ENCODE measurements at regions not wholly inside any gene's neighbourhood (a gene's known extent, or its start where the extent isn't known, plus 50 kb on each side); places are given as distances from the start of the nearest gene placed in this dataset.

DNA sequence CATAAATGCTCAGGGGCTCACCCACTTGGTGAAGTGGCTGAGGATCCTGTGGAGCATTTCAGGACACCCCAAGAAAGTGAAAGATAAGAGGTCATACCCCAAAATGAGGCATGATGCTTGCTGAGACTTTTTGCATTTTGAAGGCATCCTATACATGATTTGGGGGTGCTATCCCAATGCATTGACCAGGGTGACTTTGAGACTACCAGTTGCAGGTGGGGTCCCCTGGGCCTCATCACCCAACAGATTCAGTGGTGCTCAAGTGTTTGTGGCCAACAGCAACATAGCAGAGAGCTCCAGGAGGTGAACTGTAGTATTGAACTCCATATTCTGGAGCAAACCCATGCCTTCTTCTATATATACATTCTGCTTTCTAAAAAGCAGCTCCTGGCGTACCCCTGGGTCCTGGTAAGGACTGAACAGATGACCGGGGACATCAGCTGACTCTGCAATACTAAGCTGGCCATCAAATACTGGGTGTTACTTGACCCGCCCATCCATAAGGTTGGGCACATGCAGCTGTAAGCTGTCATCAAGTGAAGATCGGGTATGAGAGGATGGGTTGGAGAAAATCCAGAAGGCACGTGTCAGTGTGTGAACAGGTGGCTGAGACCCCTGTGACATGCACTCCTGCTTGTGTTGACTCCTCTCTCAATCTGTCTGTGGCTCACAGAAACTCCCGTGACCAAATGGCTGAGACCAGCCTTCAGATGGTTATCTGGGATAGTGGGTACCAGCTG is 143.3 kb downstream of the KLF13 start:
- ATAC-seq (replicated peaks in 1 of 4) = no peak
- peak overlapping the region in 1 of 2 donors; percentile 58 for H3K27ac Mint-ChIP-seq

GRCh38 chr15:31470756-31471155 is 144.1 kb downstream of the KLF13 start:
- Mint-ChIP-seq H3K4me1 (peaks cover 49 to 53% (median 50%) of the 10 kb centered on the region in 3 donors), H3K27me3 (no peaks in the 10 kb centered on the region)
- CTCF ChIA-PET = no interaction called here

More for the DNA sequence above, 143.3 kb downstream of the KLF13 start:
- H3K4me1 Mint-ChIP-seq = peaks cover 43 to 50% (median 44%) of the 10 kb centered on the region in 3 donors
- H3K4me3 Mint-ChIP-seq = no peak overlapping the region
- H3K9me3 Mint-ChIP-seq = no peaks in the 10 kb centered on the region
- no peaks in the 10 kb centered on the region for H3K36me3 ChIP-seq (ENCODE audit: control insufficient read depth in 2 of 2, extremely low read depth in 1 of 2, insufficient read depth in 1 of 2, low read length in 1 of 2)
- CTCF ChIA-PET = no interaction called here
- no peak overlapping the region for H3K27ac ChIP-seq (ENCODE audit: low read length)
- H3K4me1 ChIP-seq (ENCODE audit: control insufficient read depth in 1 of 2, extremely low read depth in 1 of 2, insufficient read depth in 2 of 2, low read length in 2 of 2) = peaks cover 24 to 34% of the 10 kb centered on the region in 2 experiments
- no peaks in the 10 kb centered on the region for H3K36me3 Mint-ChIP-seq
- WGBS (ENCODE audit: insufficient coverage) = 83% methylated on average over 6 of the region's 6 CpGs
- POLR2A ChIA-PET = interaction anchor here in 1 of 2 donors (0.6 kb wide), 1 partner anchor 15 kb away, joined by 4 read pairs; no protein-coding TSS in a partner anchor
- no peaks in the 10 kb centered on the region for H3K9me3 ChIP-seq
- no peak for DNase-seq
- no peak overlapping the region for H3K4me3 ChIP-seq (ENCODE audit: control insufficient read depth in 1 of 2, extremely low read depth in 1 of 2, low read length in 1 of 2)
- H3K27me3 Mint-ChIP-seq = no peaks in the 10 kb centered on the region
- peaks cover 0 to 1% of the 10 kb centered on the region in 2 experiments for H3K27me3 ChIP-seq (replicated peaks in 1 of 2; ENCODE audit: control insufficient read depth in 2 of 2, extremely low read depth in 1 of 2, insufficient read depth in 2 of 2, low read length in 1 of 2)

GRCh38 chr15:31471731-31472430 is 145.2 kb downstream of the KLF13 start:
- Mint-ChIP-seq H3K4me1 (peaks cover 49 to 56% (median 53%) of the 10 kb centered on the region in 3 donors), H3K27me3 (no peaks in the 10 kb centered on the region), H3K9me3 (no peaks in the 10 kb centered on the region), H3K27ac (peak overlapping the region; percentile 94 to 95), H3K36me3 (no peaks in the 10 kb centered on the region), H3K4me3 (peak overlapping the region in 1 of 3 donors; percentile 72)
- ATAC-seq (replicated peaks in 1 of 4) (no peak), DNase-seq (peak in 1 of 35 experiments; percentile 4)
- WGBS (ENCODE audit: insufficient coverage) = 96% methylated on average over 4 of the region's 7 CpGs
- H3K9me3 ChIP-seq = no peaks in the 10 kb centered on the region
- H3K4me3 ChIP-seq (ENCODE audit: control insufficient read depth in 1 of 2, extremely low read depth in 1 of 2, low read length in 1 of 2) = no peak overlapping the region
- peak overlapping the region; percentile 83 for H3K27ac ChIP-seq (ENCODE audit: low read length)
- peaks cover 24 to 34% of the 10 kb centered on the region in 2 experiments for H3K4me1 ChIP-seq (ENCODE audit: control insufficient read depth in 1 of 2, extremely low read depth in 1 of 2, insufficient read depth in 2 of 2, low read length in 2 of 2)
- POLR2A ChIA-PET = interaction anchor here in 1 of 2 donors (0.6 kb wide), 1 partner anchor 9 kb away, joined by 3 read pairs; no protein-coding TSS in a partner anchor
- H3K36me3 ChIP-seq (ENCODE audit: control insufficient read depth in 2 of 2, extremely low read depth in 1 of 2, insufficient read depth in 1 of 2, low read length in 1 of 2) = no peaks in the 10 kb centered on the region
- no peaks in the 10 kb centered on the region for H3K27me3 ChIP-seq (replicated peaks in 1 of 2; ENCODE audit: control insufficient read depth in 2 of 2, extremely low read depth in 1 of 2, insufficient read depth in 2 of 2, low read length in 1 of 2)
- CTCF ChIA-PET = interaction anchor here in 1 of 2 donors (1.3 to 2.3 kb wide), 4 partner anchors 17 to 111 kb away, joined by 4 to 9 read pairs (median 8); no protein-coding TSS in a partner anchor

More at GRCh38 chr15:31470756-31471155, 144.1 kb downstream of the KLF13 start:
- peaks cover 24 to 34% of the 10 kb centered on the region in 2 experiments for H3K4me1 ChIP-seq (ENCODE audit: control insufficient read depth in 1 of 2, extremely low read depth in 1 of 2, insufficient read depth in 2 of 2, low read length in 2 of 2)
- 71% methylated on average over 2 of the region's 2 CpGs for WGBS (ENCODE audit: insufficient coverage)
- POLR2A ChIA-PET = no interaction called here
- Mint-ChIP-seq H3K27ac (peak overlapping the region; percentile 69 to 95), H3K9me3 (no peaks in the 10 kb centered on the region), H3K36me3 (no peaks in the 10 kb centered on the region), H3K4me3 (no peak overlapping the region)
- no peaks in the 10 kb centered on the region for H3K27me3 ChIP-seq (replicated peaks in 1 of 2; ENCODE audit: control insufficient read depth in 2 of 2, extremely low read depth in 1 of 2, insufficient read depth in 2 of 2, low read length in 1 of 2)
- H3K27ac ChIP-seq (ENCODE audit: low read length) = no peak overlapping the region
- no peaks in the 10 kb centered on the region for H3K9me3 ChIP-seq
- DNase-seq (no peak), ATAC-seq (replicated peaks in 1 of 4) (no peak)
- no peaks in the 10 kb centered on the region for H3K36me3 ChIP-seq (ENCODE audit: control insufficient read depth in 2 of 2, extremely low read depth in 1 of 2, insufficient read depth in 1 of 2, low read length in 1 of 2)
- H3K4me3 ChIP-seq (ENCODE audit: control insufficient read depth in 1 of 2, extremely low read depth in 1 of 2, low read length in 1 of 2) = no peak overlapping the region

DNA sequence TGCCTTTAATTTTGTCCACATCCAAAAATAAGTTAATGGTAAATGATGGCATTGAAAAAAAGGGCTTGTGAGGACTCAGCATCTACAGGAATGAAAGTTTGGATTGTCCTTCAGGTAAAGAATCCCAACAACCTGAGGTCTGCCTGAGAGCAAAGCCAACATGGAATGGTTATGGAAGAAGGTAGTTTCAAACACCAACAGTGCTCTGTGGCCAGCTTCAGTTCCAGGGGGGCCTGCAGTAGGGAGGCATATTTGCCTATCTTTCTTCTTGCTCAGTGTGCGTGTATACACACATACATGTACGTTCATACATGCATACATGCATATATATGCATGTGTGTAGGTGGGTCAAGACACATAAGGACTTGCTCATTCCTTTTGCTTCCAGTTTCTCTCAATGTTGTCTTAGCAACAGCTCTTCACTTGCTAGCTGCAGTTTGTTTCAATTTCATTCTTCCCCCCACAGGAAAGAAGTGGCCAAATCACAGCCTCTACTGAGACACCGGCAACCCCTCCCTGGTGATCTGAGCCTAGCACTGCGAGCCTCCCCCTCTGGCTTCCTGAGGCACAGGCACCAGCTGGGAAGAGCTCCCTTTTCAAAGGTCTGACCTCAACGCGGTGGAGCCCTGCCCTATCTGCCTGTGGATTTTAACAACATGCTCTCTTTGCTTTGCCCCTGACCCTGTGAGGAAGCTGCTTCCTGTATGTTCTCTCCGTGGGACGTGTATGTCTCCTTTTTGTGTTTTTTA is 146.2 kb downstream of the KLF13 start:
- ATAC-seq (replicated peaks in 1 of 4) = peak; percentile 83 to 95 (median 84)
- ChIA-PET POLR2A (interaction anchor here (0.6 to 0.8 kb wide), 3 partner anchors 10 to 76 kb away, joined by 3 to 4 read pairs (median 3); no protein-coding TSS in a partner anchor), CTCF (interaction anchor here (1.3 to 2.3 kb wide), 7 partner anchors 16 to 111 kb away, joined by 3 to 9 read pairs (median 5); no protein-coding TSS in a partner anchor)
- Histone ChIP-seq H3K4me1 (ENCODE audit: control insufficient read depth in 1 of 2, extremely low read depth in 1 of 2, insufficient read depth in 2 of 2, low read length in 2 of 2) (peaks cover 24 to 34% of the 10 kb centered on the region in 2 experiments), H3K27me3 (replicated peaks in 1 of 2; ENCODE audit: control insufficient read depth in 2 of 2, extremely low read depth in 1 of 2, insufficient read depth in 2 of 2, low read length in 1 of 2) (no peaks in the 10 kb centered on the region), H3K9me3 (no peaks in the 10 kb centered on the region), H3K36me3 (ENCODE audit: control insufficient read depth in 2 of 2, extremely low read depth in 1 of 2, insufficient read depth in 1 of 2, low read length in 1 of 2) (no peaks in the 10 kb centered on the region), H3K27ac (ENCODE audit: low read length) (peak overlapping the region; percentile 83), H3K4me3 (ENCODE audit: control insufficient read depth in 1 of 2, extremely low read depth in 1 of 2, low read length in 1 of 2) (peak overlapping the region; percentile 16 to 42)
- 5% methylated on average over 4 of the region's 8 CpGs for WGBS (ENCODE audit: insufficient coverage)
- Mint-ChIP-seq H3K27ac (peak overlapping the region; percentile 94 to 95), H3K9me3 (peaks cover 0 to 3% (median 0%) of the 10 kb centered on the region in 3 donors), H3K36me3 (peaks cover 4% of the 10 kb centered on the region), H3K4me3 (peak overlapping the region; percentile 70 to 78 (median 72)), H3K4me1 (peaks cover 54 to 57% (median 56%) of the 10 kb centered on the region in 3 donors), H3K27me3 (no peaks in the 10 kb centered on the region)
- peak; percentile 14 to 71 (median 42) for DNase-seq

DNA sequence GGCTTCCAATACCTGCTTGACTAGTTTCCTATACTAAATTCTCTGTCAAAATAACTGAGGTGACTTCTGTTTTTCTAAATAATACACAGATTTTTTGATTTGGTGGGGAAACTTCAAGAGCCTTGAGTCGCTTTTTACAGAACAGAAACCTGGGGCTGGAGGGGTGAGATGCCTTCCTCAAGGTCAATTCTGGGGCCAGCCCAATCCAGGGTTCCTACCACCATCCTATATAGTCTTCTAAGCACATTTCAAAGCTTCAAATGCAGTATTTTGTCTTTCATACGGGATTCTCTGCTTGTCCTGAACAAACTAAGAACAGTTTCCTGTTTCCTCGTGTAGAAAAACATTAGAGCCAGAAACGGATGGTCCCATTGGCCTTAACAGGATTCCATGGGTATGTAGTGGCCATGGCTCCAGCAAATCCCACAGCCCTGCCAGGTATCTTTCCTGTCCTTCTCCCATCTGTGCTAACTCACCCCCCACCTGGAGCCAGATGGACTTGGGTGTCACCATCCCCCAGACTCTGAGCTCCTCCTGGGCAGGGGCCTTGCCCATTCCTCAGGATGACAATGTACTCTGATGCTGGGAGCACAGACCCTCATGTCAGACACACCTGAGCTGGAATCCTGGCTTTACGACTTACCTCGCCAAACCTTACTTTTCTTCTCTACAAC is 146.9 kb downstream of the KLF13 start:
- H3K27me3 Mint-ChIP-seq = no peaks in the 10 kb centered on the region
- peaks cover 6% of the 10 kb centered on the region for H3K36me3 Mint-ChIP-seq
- H3K4me1 Mint-ChIP-seq = peaks cover 57 to 60% (median 57%) of the 10 kb centered on the region in 3 donors
- H3K9me3 ChIP-seq = no peaks in the 10 kb centered on the region
- ATAC-seq (replicated peaks in 1 of 4) (peak in 2 of 4 experiments; percentile 6 to 7), DNase-seq (no peak)
- no peaks in the 10 kb centered on the region for H3K36me3 ChIP-seq (ENCODE audit: control insufficient read depth in 2 of 2, extremely low read depth in 1 of 2, insufficient read depth in 1 of 2, low read length in 1 of 2)
- POLR2A ChIA-PET = interaction anchor here in 1 of 2 donors (0.6 to 0.8 kb wide), 2 partner anchors 10 to 39 kb away, joined by 3 read pairs; no protein-coding TSS in a partner anchor
- H3K27me3 ChIP-seq (replicated peaks in 1 of 2; ENCODE audit: control insufficient read depth in 2 of 2, extremely low read depth in 1 of 2, insufficient read depth in 2 of 2, low read length in 1 of 2) = no peaks in the 10 kb centered on the region
- H3K27ac Mint-ChIP-seq = peak overlapping the region; percentile 94 to 95
- CTCF ChIA-PET = interaction anchor here (1.3 to 2.3 kb wide), 6 partner anchors 15 to 107 kb away, joined by 3 to 9 read pairs (median 6); no protein-coding TSS in a partner anchor
- WGBS (ENCODE audit: insufficient coverage) = 55% methylated on average over 5 of the region's 6 CpGs
- peak overlapping the region; percentile 70 to 78 (median 72) for H3K4me3 Mint-ChIP-seq
- H3K27ac ChIP-seq (ENCODE audit: low read length) = peak overlapping the region; percentile 83
- H3K9me3 Mint-ChIP-seq = peaks cover 0 to 3% (median 0%) of the 10 kb centered on the region in 3 donors
- H3K4me3 ChIP-seq (ENCODE audit: control insufficient read depth in 1 of 2, extremely low read depth in 1 of 2, low read length in 1 of 2) = peak overlapping the region; percentile 16 to 42
- H3K4me1 ChIP-seq (ENCODE audit: control insufficient read depth in 1 of 2, extremely low read depth in 1 of 2, insufficient read depth in 2 of 2, low read length in 2 of 2) = peaks cover 24 to 34% of the 10 kb centered on the region in 2 experiments
